IMR-90 (cell line): ENCODE measurements at regions not wholly inside any gene's neighbourhood (a gene's known extent, or its start where the extent isn't known, plus 50 kb on each side); places are given as distances from the start of the nearest gene placed in this dataset.

ENCODE experiments used
- CHD1 ChIP-seq: IDR thresholded peaks from 2 replicates; pipeline ENCODE4 v1.6.1; 2012; ENCODE audit warnings: low read depth, low read length, improper control_type of control experiment
- CTCF ChIP-seq: conservative IDR thresholded peaks from 2 replicates; pipeline ENCODE4 v1.5.1; 2012; ENCODE audit warnings: mild to moderate bottlenecking, low read depth, low read length, improper control_type of control experiment
- MAFK ChIP-seq: IDR thresholded peaks from 2 replicates; pipeline ENCODE4 v1.6.1; 2012; ENCODE audit warnings: low read depth, low read length, improper control_type of control experiment
- MXI1 ChIP-seq: IDR thresholded peaks from 2 replicates; pipeline ENCODE4 v1.6.1; 2012; ENCODE audit warnings: low read depth, mild to moderate bottlenecking, low read length, moderate library complexity, borderline replicate concordance
- NFE2L2 ChIP-seq: fragments of 150-350 bp; IDR thresholded peaks from 2 replicates; pipeline ENCODE4 v1.6.1; 2016; ENCODE audit warnings: low read depth, mild to moderate bottlenecking, low read length
- POLR2A ChIP-seq: IDR thresholded peaks from 2 replicates; pipeline ENCODE4 v1.6.1; 2012; ENCODE audit warnings: mild to moderate bottlenecking, low read depth, low read length
- RAD21 ChIP-seq: IDR thresholded peaks from 2 replicates; pipeline ENCODE4 v1.6.1; 2012; ENCODE audit warnings: low read length, improper control_type of control experiment
- RFX5 ChIP-seq: IDR thresholded peaks from 2 replicates; pipeline ENCODE4 v1.8.0; 2012; ENCODE audit warnings: low read depth, mild to moderate bottlenecking, low read length, moderate library complexity
- SMC3 ChIP-seq: fragments of 150-350 bp; IDR thresholded peaks from 2 replicates; pipeline ENCODE4 v1.6.1; 2016; ENCODE audit warnings: low read depth, mild to moderate bottlenecking, antibody characterized with exemption, low read length, moderate library complexity
- TF ChIP-seq, protein P1 (sequence below): fragments of 150-350 bp; IDR thresholded peaks from 2 replicates; pipeline ENCODE4 v1.6.1; 2016; ENCODE audit warnings: low read depth, mild to moderate bottlenecking, low read length, moderate library complexity, borderline replicate concordance

DNA sequence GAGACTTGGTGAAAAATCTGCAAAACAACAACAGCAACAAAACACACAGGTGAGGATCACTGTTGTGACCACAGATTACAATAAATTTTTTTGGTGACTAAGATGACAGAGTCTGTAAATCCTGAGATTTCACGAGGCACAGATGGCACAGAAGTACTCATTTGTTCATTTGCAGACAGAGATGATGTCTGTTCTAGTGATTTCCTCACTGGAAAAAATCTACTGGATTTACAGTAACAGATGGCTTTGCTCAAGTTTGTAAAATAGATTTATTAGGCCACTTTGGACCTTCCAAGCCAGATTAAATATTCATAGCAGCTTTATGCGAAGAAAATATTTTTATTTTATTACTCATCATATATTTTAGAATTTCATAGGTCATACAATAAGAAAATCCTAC, 113.5 kb upstream of the IL6 start:
- TF ChIP-seq CTCF (no peak), MAFK (no peak), RFX5 (no peak), POLR2A (no peak), CHD1 (no peak), RAD21 (no peak), MXI1 (no peak), SMC3 (no peak), NFE2L2 (no peak)
- TF ChIP-seq, protein P1, sequence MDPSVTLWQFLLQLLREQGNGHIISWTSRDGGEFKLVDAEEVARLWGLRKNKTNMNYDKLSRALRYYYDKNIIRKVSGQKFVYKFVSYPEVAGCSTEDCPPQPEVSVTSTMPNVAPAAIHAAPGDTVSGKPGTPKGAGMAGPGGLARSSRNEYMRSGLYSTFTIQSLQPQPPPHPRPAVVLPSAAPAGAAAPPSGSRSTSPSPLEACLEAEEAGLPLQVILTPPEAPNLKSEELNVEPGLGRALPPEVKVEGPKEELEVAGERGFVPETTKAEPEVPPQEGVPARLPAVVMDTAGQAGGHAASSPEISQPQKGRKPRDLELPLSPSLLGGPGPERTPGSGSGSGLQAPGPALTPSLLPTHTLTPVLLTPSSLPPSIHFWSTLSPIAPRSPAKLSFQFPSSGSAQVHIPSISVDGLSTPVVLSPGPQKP = no peak
